Neural cell (in vitro differentiated cells): ENCODE measurements at regions not wholly inside any gene's neighbourhood (a gene's known extent, or its start where the extent isn't known, plus 50 kb on each side); places are given as distances from the start of the nearest gene placed in this dataset.

ENCODE experiments used
- EP300 ChIP-seq: fragments of 450-650 bp; conservative IDR thresholded peaks from 2 replicates; pipeline ENCODE4 v1.6.1; 2014; ENCODE audit warnings: antibody characterized with exemption, mild to moderate bottlenecking, moderate library complexity; ENCODE audit not compliant: poor library complexity, severe bottlenecking
- EZH2 ChIP-seq: fragments of 200-600, 300-800 bp; shearing (Covaris generic), sonication (generic); IDR thresholded peaks from 2 replicates; pipeline ENCODE4 v1.6.1; 2014; ENCODE audit warnings: antibody characterized with exemption, low read length, borderline replicate concordance, mild to moderate bottlenecking; ENCODE audit not compliant: insufficient read depth, poor library complexity, severe bottlenecking
- MXI1 ChIP-seq: fragments of 450-650 bp; conservative IDR thresholded peaks from 2 replicates; pipeline ENCODE4 v1.6.1; 2014; ENCODE audit warnings: antibody characterized with exemption, mild to moderate bottlenecking; ENCODE audit not compliant: poor library complexity, severe bottlenecking
- POLR2AphosphoS5 ChIP-seq: IDR thresholded peaks from 2 replicates; pipeline ENCODE4 v1.6.1; 2012
- RAD21 ChIP-seq: fragments of 450-650 bp; conservative IDR thresholded peaks from 2 replicates; pipeline ENCODE4 v1.6.1; 2014; ENCODE audit warnings: antibody characterized with exemption, mild to moderate bottlenecking, moderate library complexity
- TF ChIP-seq, protein P1 (sequence below): fragments of 450-650 bp; IDR thresholded peaks from 2 replicates; pipeline ENCODE4 v1.5.1; 2014; ENCODE audit warnings: antibody characterized with exemption, mild to moderate bottlenecking, moderate library complexity; ENCODE audit not compliant: poor library complexity, severe bottlenecking
- TF ChIP-seq, protein P2 (sequence below): IDR thresholded peaks from 2 replicates; pipeline ENCODE4 v1.6.1; 2012; ENCODE audit warnings: borderline replicate concordance

DNA sequence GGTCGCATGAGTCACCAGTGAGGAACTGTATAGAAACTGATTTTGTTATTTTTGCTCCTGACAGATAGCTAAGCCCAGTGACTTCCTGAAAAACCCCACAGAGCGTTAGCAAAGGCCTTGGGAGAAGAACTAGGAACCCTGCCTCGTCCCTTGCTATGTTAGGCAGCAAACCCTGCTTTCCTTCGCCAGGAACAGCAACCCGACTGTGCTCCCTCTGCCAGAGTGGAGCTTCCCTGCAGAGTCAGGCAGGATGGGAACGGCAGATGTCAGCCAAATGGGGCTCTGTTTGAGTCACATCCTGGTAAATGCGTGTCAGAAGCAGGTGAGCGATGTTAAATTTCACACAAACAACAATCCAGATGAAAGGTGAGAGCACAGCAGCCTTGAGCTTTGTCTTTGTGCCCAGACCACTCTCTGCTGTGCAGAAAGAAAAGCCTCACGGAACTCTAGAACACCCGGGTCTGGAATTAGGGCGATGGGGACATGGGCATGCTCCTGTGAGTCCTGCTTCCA, 186.6 kb downstream of the ADAMTS15 start:
- no peak for TF ChIP-seq MXI1
- TF ChIP-seq, protein P1, sequence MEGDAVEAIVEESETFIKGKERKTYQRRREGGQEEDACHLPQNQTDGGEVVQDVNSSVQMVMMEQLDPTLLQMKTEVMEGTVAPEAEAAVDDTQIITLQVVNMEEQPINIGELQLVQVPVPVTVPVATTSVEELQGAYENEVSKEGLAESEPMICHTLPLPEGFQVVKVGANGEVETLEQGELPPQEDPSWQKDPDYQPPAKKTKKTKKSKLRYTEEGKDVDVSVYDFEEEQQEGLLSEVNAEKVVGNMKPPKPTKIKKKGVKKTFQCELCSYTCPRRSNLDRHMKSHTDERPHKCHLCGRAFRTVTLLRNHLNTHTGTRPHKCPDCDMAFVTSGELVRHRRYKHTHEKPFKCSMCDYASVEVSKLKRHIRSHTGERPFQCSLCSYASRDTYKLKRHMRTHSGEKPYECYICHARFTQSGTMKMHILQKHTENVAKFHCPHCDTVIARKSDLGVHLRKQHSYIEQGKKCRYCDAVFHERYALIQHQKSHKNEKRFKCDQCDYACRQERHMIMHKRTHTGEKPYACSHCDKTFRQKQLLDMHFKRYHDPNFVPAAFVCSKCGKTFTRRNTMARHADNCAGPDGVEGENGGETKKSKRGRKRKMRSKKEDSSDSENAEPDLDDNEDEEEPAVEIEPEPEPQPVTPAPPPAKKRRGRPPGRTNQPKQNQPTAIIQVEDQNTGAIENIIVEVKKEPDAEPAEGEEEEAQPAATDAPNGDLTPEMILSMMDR, result no peak
- no peak for TF ChIP-seq EP300
- TF ChIP-seq EZH2, result no peak
- TF ChIP-seq, protein P2, sequence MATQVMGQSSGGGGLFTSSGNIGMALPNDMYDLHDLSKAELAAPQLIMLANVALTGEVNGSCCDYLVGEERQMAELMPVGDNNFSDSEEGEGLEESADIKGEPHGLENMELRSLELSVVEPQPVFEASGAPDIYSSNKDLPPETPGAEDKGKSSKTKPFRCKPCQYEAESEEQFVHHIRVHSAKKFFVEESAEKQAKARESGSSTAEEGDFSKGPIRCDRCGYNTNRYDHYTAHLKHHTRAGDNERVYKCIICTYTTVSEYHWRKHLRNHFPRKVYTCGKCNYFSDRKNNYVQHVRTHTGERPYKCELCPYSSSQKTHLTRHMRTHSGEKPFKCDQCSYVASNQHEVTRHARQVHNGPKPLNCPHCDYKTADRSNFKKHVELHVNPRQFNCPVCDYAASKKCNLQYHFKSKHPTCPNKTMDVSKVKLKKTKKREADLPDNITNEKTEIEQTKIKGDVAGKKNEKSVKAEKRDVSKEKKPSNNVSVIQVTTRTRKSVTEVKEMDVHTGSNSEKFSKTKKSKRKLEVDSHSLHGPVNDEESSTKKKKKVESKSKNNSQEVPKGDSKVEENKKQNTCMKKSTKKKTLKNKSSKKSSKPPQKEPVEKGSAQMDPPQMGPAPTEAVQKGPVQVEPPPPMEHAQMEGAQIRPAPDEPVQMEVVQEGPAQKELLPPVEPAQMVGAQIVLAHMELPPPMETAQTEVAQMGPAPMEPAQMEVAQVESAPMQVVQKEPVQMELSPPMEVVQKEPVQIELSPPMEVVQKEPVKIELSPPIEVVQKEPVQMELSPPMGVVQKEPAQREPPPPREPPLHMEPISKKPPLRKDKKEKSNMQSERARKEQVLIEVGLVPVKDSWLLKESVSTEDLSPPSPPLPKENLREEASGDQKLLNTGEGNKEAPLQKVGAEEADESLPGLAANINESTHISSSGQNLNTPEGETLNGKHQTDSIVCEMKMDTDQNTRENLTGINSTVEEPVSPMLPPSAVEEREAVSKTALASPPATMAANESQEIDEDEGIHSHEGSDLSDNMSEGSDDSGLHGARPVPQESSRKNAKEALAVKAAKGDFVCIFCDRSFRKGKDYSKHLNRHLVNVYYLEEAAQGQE, result no peak
- TF ChIP-seq POLR2AphosphoS5, result no peak
- TF ChIP-seq RAD21, result no peak
